Activated CD8-positive, alpha-beta memory T cell treated with anti-CD3 and anti-CD28 coated beads, Interleukin-2, amount 50 U/mL, for 4 hours (primary cell): ENCODE measurements at regions not wholly inside any gene's neighbourhood (a gene's known extent, or its start where the extent isn't known, plus 50 kb on each side); places are given as distances from the start of the nearest gene placed in this dataset.

ENCODE experiments used
- DNase-seq: peaks from one replicate; pipeline ENCODE4 v3.0.0-alpha.2; 2020

DNA sequence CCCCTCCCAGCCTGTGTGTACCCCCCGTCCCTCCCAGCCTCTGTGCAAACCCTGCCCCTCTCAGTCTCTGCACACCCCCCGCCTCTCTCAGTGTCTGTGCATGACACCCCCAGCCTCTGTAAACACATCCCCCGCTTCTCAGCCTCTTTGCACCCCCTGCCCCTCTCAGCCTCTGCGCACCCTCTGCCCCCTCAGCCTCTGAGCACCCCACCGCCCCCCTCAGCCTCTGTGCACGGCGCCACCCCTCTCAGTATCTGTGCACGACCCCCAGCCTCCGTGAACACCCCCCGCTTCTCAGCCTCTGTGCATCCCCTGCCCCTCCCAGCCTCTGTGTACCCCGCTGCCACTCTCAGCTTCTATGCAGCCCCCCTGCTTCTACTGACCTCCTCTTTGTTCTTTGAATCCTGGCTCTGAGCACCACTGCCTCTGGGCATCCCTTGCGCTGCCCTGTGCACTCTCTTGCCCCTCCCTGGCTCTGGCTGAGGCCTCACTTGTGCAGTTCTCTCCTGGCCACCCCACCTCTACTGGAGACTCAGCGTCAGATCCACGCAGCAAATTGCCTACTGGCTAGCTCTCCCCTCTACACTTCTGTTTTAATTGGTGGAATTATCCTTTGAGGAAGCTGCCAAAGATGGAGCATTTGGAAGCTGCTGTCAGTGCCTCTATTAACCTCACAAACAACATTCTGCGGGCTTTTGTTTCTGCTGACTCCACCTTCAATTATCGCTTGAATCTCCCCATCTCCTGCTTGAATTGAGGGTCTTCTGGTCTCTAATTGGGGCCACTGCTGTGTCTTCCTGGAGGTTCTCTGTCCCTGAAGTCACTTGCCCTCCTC, 838.6 kb downstream of the TBC1D22A start:
- DNase-seq = no peak

DNA sequence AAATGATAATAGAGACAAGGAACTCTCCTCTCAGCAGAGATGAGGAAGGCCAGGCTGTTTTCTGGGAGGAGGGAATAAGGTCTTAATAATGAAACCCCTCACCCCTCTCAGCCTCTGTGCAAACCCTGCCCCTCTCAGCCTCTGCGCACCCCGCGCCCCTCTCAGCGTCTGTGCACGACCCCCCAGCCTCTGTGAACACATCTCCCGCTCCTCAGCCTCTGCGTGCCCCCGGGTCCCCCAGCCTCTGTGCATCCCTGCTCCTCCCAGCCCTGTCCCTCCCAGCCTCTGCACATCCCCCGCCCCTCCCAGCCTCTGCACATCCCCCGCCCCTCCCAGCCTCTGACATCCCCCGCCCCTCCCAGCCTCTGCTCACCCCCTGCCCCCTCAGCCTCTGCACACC, 837.8 kb downstream of the TBC1D22A start:
- DNase-seq = no peak

DNA sequence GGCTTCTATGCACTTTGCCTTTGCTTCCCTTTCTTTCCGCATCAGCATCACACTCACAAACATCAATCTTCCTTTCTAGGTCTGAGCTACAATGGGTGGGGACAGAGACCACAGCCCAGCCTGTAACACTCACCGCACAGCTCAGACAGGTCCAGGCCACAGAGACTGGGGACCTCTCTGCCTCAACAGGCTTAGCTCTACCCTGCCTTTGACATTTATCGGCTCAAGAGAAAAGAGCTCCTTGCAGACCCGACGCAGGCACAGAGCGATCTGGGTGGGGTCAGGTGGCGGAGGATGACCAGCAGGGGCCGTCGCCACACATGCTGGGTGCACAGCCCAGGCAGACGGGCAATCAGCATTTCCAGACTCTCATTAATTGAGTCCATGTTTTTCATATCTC, 837.3 kb downstream of the TBC1D22A start:
- DNase-seq = no peak

GRCh38 chr22:47598864-47599263, 836.4 kb downstream of the TBC1D22A start:
- DNase-seq = no peak

GRCh38 chr22:47597041-47597440, 834.6 kb downstream of the TBC1D22A start:
- no peak for DNase-seq

GRCh38 chr22:47596176-47596690, 833.8 kb downstream of the TBC1D22A start:
- DNase-seq = no peak

GRCh38 chr22:47594836-47595521, 832.5 kb downstream of the TBC1D22A start:
- DNase-seq = no peak

GRCh38 chr22:47593911-47594311, 831.5 kb downstream of the TBC1D22A start:
- no peak for DNase-seq

DNA sequence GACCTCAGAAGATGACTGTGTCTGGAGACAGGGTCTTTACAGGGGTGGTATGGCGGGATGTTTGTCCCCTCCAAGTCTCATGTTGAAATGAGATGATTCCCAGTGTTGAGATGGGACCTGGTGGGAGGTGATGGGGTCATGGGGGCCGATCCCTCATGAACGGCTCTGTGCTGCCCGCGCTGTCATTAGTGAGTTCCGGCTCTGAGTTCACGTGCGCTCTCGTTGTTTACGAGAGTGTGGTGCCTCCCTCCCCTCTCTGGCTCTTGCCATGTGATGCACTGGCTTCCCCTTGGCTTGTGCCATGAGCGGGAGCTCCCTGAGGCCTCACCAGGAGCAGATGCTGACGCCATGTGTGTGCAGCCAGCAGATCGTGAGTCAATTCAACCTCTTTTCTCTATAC, 830.8 kb downstream of the TBC1D22A start:
- no peak for DNase-seq

GRCh38 chr22:47592791-47593190, 830.3 kb downstream of the TBC1D22A start:
- no peak for DNase-seq

GRCh38 chr22:47591709-47592108, 829.3 kb downstream of the TBC1D22A start:
- DNase-seq = no peak

GRCh38 chr22:47591016-47591415, 828.6 kb downstream of the TBC1D22A start:
- DNase-seq = no peak

GRCh38 chr22:47589271-47590250, 827.1 kb downstream of the TBC1D22A start:
- DNase-seq = no peak

- no peak for DNase-seq
Observed at GRCh38 chr22:47588578-47588960, 826.1 kb downstream of the TBC1D22A start.

GRCh38 chr22:47587861-47588577, 825.6 kb downstream of the TBC1D22A start:
- no peak for DNase-seq

DNA sequence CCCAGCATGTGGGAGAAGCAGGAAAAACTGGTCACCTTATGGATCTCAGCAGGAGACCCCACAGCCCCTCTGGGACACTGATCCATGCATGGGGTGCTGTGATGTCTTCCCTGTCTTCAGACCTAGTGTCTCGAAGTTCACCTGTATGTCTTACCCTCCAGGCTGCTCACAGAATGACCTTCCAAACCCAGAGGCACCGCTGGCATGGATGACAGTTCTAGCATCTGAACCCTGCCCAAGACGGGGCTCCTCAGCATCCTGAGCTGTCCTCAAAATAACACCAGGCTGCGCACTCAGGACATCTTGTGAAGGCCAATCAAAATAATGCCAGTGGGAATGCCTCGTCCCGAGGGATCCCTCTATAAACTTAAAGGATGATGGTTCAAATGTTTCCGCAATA, 824.9 kb downstream of the TBC1D22A start:
- no peak for DNase-seq

GRCh38 chr22:47586946-47587345, 824.5 kb downstream of the TBC1D22A start:
- no peak for DNase-seq

DNA sequence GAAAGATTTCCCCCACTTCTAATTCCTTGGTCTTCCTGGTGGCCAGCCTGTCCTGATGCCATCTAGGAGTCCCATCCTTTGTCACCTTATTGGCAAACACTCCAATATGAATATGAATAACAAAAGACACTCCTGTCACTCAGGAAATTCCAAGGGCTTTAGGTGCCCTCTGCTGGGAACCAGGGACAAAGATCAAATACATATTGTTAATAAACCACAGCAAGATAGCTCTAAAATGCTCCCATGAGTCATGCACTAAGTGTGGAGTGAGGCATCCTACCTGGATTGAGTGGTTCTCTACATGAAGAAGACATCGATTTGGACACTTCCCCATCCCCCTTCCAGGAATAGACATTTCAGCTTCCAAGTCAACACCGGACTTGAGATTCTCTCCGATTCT, 823.6 kb downstream of the TBC1D22A start:
- no peak for DNase-seq

DNA sequence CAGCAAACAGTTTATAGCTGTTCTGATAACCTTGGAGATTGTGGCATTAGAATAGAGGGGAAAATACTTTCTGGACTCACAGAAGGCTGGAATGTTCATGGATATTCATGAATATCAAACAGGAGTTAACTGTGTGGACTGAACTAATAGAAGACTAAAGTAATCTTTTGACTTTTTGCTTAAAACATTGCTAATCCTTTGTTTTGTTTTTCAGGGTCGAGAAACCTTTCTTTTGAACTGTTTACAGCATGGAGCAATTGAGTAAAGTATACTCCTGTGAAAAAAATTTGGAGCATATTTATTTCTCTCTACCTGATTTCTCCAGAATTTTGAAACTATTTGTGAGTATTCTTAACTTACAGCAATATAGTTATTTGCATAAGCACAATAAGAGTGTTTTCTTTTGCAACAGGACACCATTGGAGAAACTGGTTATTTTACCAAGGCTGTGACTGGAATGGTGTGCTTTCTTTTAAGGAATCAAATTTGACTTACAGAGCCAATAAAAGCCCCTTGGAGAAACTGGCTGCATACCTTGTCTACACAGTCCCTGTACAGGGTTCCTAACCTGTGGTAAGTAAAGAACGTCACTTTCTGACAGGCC, 821.6 kb downstream of the TBC1D22A start:
- no peak for DNase-seq

- no peak for DNase-seq
Observed at GRCh38 chr22:47582067-47582466, 819.6 kb downstream of the TBC1D22A start.

- no peak for DNase-seq
Observed at GRCh38 chr22:47580121-47580520, 817.7 kb downstream of the TBC1D22A start.

GRCh38 chr22:47576908-47577307, 814.5 kb downstream of the TBC1D22A start:
- DNase-seq = no peak
